ENCODE measurements at regions not wholly inside any gene's neighbourhood (a gene's known extent, or its start where the extent isn't known, plus 50 kb on each side); places are given as distances from the start of the nearest gene placed in this dataset.

GRCh38 chr7:84916161-84916560, 270.7 kb downstream of the SEMA3D start:
- Histone ChIP-seq H3K4me2 (ENCODE audit: low read length) (no peak overlapping the region), H3K79me2 (ENCODE audit: insufficient read depth, low read length) (no peaks in the 10 kb centered on the region), H3K9ac (ENCODE audit: low read length) (no peak overlapping the region), H3K36me3 (ENCODE audit: control insufficient read depth in 1 of 2, insufficient read depth in 2 of 2, low read length in 2 of 2) (no peaks in the 10 kb centered on the region), H3K27ac (ENCODE audit: low read depth, low read length) (no peak overlapping the region), H2AFZ (ENCODE audit: low read depth, low read length, poor library complexity, severe bottlenecking) (no peak overlapping the region), H3K9me3 (ENCODE audit: control insufficient read depth in 1 of 2, insufficient read depth in 1 of 2, low read depth in 1 of 2, low read length in 2 of 2) (no peaks in the 10 kb centered on the region), H3K4me1 (ENCODE audit: control insufficient read depth in 1 of 2, insufficient read depth in 2 of 2, low read length in 2 of 2) (no peaks in the 10 kb centered on the region), H3K4me3 (replicated peaks in 1 of 2; ENCODE audit: low read depth in 1 of 2, low read length in 2 of 2) (no peak overlapping the region), H3K27me3 (ENCODE audit: insufficient read depth, low read length) (no peaks in the 10 kb centered on the region), H4K20me1 (ENCODE audit: insufficient read depth) (no peaks in the 10 kb centered on the region), H3K9me2 (ENCODE audit: insufficient read depth) (no peaks in the 10 kb centered on the region)
- no peak for DNase-seq (ENCODE audit: low read depth, low spot score)
- RAD21 ChIA-PET (ENCODE audit: low non-redundant PET in 1 of 2, low total read pairs in 2 of 2, uncharacterized antibody in 2 of 2, unreplicated experiment in 2 of 2) = no interaction called here
- intact Hi-C loops (cut with micrococcal nuclease) = no loop called here
- BruUV-seq (replicated peaks) = no TSS peak
- CTCF ChIA-PET = no interaction called here
- no peak for TF ChIP-seq RAD21 (IDR thresholded peaks at IDR 0.05; ENCODE audit: low read depth)
- TF ChIP-seq ATF3 (IDR thresholded peaks at IDR 0.05) = no peak
- TF ChIP-seq EGR1 (IDR thresholded peaks at IDR 0.05; ENCODE audit: low read depth) = no peak
- TF ChIP-seq MAX (IDR thresholded peaks at IDR 0.05) = no peak
- no peak for TF ChIP-seq CTCF (IDR thresholded peaks at IDR 0.05 in 2 of 3, conservative IDR thresholded peaks at IDR 0.05 in 1 of 3; ENCODE audit: borderline replicate concordance in 1 of 3, insufficient read depth in 1 of 3, low read depth in 2 of 3, low read length in 2 of 3)
- no peak for TF ChIP-seq REST (IDR thresholded peaks at IDR 0.05; ENCODE audit: low read depth)
- TF ChIP-seq EZH2 (IDR thresholded peaks at IDR 0.05) = no peak
- no peak for TF ChIP-seq CBX3 (IDR thresholded peaks at IDR 0.05; ENCODE audit: low read depth)
- POLR2A ChIA-PET = no interaction called here
- ATAC-seq = no peak

All from HCT116 (cell line).